Activated CD4-positive, CD25-positive, alpha-beta regulatory T cell treated with anti-CD3 and anti-CD28 coated beads, Interleukin-2, amount 50 U/mL, for 24 hours (primary cell): ENCODE measurements at regions not wholly inside any gene's neighbourhood (a gene's known extent, or its start where the extent isn't known, plus 50 kb on each side); places are given as distances from the start of the nearest gene placed in this dataset.
A peak's percentile ranks its signal among the peaks of the same experiment; 100 is the strongest.
"Not testable (repeated sequence)": the region's sequence is repeated elsewhere in the genome, so short reads cannot be mapped to it uniquely, and the experiment has no call there.

Source experiments
- ATAC-seq, 2 donors: fragments of 150-1000 bp; cut with Tn5 transposase; one replicate each; pipeline ENCODE4 v1.10.0; 2021; ENCODE audit warnings: mild to moderate bottlenecking in 1 of 2, moderate library complexity in 1 of 2

GRCh38 chr4:183044924-183045640 is 54.0 kb upstream of the WWC2 start:
- not testable (repeated sequence) for ATAC-seq

- ATAC-seq: no peak
Observed at GRCh38 chr4:183038436-183038835, 60.6 kb upstream of the WWC2 start.

GRCh38 chr4:183035726-183036415 is 63.2 kb upstream of the WWC2 start:
- no peak for ATAC-seq

GRCh38 chr4:183035256-183035655 is 63.8 kb upstream of the WWC2 start:
- ATAC-seq: no peak

- ATAC-seq: no peak
Observed at GRCh38 chr4:183030823-183031222, 68.2 kb upstream of the WWC2 start.

- no peak for ATAC-seq
Observed at GRCh38 chr4:183030309-183030708, 68.7 kb upstream of the WWC2 start.

- ATAC-seq: no peak
Observed at GRCh38 chr4:183029365-183029764, 69.7 kb upstream of the WWC2 start.

- no peak for ATAC-seq
Observed at GRCh38 chr4:183026701-183027100, 72.4 kb upstream of the WWC2 start.

GRCh38 chr4:183022617-183023016 is 76.4 kb upstream of the WWC2 start:
- no peak for ATAC-seq

GRCh38 chr4:183017962-183018361 is 81.1 kb upstream of the WWC2 start:
- ATAC-seq: no peak

- no peak for ATAC-seq
Observed at GRCh38 chr4:183014361-183015084, 84.5 kb upstream of the WWC2 start.

GRCh38 chr4:183013730-183014002 is 85.4 kb upstream of the WWC2 start:
- ATAC-seq: no peak

GRCh38 chr4:183012879-183013729 is 86.0 kb upstream of the WWC2 start:
- no peak for ATAC-seq

- no peak for ATAC-seq
Observed at GRCh38 chr4:183011213-183011907, 87.7 kb upstream of the WWC2 start.

GRCh38 chr4:183008492-183008891 is 90.6 kb upstream of the WWC2 start:
- no peak for ATAC-seq

GRCh38 chr4:183004370-183004769 is 87.2 kb upstream of the DCTD start:
- ATAC-seq: not testable (repeated sequence)

GRCh38 chr4:182994171-182994570 is 77.0 kb upstream of the DCTD start:
- no peak for ATAC-seq

- no peak for ATAC-seq
Observed at GRCh38 chr4:182978152-182978827, 61.1 kb upstream of the DCTD start.

GRCh38 chr4:182975806-182976205 is 58.6 kb upstream of the DCTD start:
- ATAC-seq: peak; percentile 92 to 99

- ATAC-seq: no peak
Observed at GRCh38 chr4:182973941-182974340, 56.8 kb upstream of the DCTD start.

GRCh38 chr4:182973511-182973911 is 56.3 kb upstream of the DCTD start:
- no peak for ATAC-seq

- no peak for ATAC-seq
Observed at GRCh38 chr4:182971702-182972101, 54.5 kb upstream of the DCTD start.
